PC-3 (cell line): ENCODE measurements at regions not wholly inside any gene's neighbourhood (a gene's known extent, or its start where the extent isn't known, plus 50 kb on each side); places are given as distances from the start of the nearest gene placed in this dataset.

Experiments
- CTCF ChIP-seq: fragments of 300-600 bp; sonication (generic); conservative IDR thresholded peaks from 2 replicates; pipeline ENCODE4 v1.5.1; 2017; ENCODE audit warnings: antibody characterized with exemption, low read depth, mild to moderate bottlenecking, low read length
- EZH2 ChIP-seq: fragments of 300-600 bp; sonication (generic); IDR thresholded peaks from one replicate; pipeline ENCODE4 v1.6.1; 2017; ENCODE audit warnings: antibody characterized with exemption, mild to moderate bottlenecking, low read length; ENCODE audit not compliant: unreplicated experiment
- EZH2phosphoT487 ChIP-seq: fragments of 300-600 bp; sonication (generic); IDR thresholded peaks from 2 replicates; pipeline ENCODE4 v1.6.1; 2018; ENCODE audit warnings: mild to moderate bottlenecking, antibody characterized with exemption, low read length, borderline replicate concordance

- TF ChIP-seq CTCF (no peak), EZH2 (no peak), EZH2phosphoT487 (no peak)
Measured at GRCh38 chr10:93250010-93250409, 176.3 kb downstream of the CYP26A1 start.
